ENCODE measurements at regions not wholly inside any gene's neighbourhood (a gene's known extent, or its start where the extent isn't known, plus 50 kb on each side); places are given as distances from the start of the nearest gene placed in this dataset.
"Not testable (repeated sequence)": the region's sequence is repeated elsewhere in the genome, so short reads cannot be mapped to it uniquely, and the experiment has no call there.

DNA sequence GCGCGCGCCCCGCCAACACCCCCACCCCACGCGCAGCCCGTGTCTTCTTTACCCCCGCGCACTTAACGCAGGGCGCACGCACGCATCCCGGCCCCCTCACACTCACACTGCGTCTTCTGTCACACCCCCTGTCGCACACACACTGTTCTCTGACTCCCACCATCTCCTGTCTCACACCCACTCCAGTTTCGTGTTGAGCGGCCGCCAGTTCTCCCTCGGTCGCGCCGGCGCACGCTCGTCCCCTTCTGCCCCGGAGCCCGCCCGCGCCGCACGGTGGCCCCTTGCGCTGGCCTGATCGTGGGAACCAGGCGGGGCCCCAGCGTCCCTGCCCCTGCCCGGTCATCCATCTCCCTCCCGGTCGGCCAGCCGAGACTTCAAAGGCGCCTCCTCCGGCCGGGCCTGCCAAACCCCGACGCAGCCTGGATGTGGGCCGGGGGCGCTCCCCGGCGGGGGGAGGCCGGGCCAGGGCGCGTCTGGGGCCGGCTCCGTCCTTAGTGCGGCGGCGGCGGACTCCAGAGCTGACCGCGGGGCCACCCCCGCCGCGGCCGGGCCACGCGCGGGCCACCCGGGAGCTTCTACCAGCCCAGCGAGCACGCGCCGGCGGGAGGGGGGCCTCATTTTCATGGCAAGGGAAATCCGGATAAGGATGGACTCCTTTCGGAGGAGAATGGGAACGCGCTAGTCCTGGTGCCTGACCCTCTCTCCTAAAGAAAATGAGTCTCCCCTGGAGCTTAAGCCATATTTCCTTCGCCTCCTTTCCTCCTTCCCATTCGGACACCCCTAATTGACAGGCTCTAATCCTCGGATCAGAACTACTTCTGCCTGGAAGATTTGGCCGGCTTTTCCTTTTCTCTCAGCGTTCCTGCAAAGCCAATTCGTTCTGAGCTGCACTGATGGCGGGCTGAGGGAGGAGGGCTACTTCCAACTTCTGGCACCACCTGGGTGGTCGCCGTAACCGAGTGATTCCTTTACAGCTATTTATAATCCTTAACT, 82.0 kb upstream of the HMGA2 start:
- DNase-seq: no peak

DNA sequence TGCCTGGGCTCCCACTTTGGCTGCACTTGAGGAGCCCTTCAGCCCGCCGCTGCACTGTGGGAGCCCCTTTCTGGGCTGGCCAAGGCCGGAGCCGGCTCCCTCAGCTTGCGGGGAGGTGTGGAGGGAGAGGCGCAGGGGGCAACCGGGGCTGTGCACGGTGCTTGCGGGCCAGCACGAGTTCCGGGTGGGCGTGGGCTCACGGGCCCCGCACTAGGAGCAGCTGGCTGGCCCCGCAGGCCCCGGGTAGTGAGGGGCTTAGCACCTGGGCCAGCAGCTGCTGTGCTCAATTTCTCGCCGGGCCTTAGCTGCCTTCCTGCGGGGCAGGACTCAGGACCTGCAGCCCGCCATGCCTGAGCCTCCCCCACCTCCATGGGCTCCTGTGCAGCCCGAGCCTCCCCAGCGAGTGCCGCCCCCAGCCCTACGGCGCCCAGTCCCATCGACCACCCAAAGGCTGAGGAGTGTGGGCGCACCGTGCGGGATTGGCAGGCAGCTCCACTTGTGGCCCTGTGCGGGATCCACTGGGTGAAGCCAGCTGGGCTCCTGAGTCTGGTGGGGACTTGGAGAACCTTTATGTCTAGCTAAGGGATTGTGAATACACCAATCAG, 79.9 kb upstream of the HMGA2 start:
- not testable (repeated sequence) for DNase-seq

DNA sequence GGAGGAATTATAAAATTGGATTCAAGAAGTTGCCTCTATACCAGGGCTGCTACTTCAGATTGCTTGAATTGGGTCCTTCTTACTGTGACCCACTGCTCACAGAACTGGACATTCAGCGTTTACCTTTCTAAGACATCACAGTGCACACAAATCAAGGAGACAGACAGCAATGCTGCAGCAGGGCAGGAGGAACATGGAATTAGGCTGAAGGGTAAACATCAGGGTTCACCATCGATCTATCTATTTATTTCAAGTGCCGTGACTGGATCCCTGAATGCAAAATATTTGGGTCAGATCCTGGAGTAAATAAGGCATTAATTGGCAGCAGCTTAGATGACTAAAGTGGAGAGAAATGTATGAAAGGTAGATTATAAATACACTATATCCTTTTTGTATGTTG, 76.9 kb upstream of the HMGA2 start:
- DNase-seq: no peak

DNA sequence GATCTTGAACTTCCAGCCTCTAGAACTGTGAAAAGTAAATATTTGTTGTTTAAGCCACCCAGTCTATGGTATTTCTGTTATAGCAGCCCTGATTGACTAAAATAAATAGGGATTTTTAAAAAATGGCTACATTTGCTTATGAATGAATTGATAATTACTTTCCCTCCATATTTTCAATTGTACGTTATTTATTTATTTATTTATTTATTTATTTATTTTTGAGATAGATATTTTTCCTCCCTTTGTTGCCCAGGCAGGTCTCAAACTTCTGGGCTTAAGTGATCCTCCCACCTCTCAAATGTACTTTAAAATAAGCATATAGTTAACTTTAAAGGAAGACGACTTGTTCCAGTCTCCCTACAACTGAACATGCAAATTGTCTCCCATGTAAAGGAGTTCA, 76.0 kb upstream of the HMGA2 start:
- no peak for DNase-seq

DNA sequence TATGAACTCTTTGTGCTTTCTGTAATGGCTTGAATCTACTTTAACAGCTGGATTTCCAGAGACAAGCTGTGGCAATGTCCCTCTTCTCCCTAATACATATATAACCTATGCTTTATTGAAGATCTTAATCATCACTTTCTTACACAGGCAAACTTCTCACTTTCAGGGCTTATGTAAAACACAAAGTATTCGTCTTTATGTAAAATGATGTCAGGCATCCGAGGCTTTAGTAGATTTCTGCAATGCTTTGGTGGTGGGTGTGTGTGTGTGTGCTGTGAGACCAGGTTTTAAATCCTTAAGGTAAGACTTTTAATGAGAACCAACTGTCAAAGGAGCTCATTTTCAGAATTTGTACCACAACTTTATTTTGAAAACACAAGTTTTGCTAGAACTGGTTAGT, 70.0 kb upstream of the HMGA2 start:
- DNase-seq: no peak

- DNase-seq: no peak
Observed at GRCh38 chr12:65754744-65755595, 69.3 kb upstream of the HMGA2 start.

DNA sequence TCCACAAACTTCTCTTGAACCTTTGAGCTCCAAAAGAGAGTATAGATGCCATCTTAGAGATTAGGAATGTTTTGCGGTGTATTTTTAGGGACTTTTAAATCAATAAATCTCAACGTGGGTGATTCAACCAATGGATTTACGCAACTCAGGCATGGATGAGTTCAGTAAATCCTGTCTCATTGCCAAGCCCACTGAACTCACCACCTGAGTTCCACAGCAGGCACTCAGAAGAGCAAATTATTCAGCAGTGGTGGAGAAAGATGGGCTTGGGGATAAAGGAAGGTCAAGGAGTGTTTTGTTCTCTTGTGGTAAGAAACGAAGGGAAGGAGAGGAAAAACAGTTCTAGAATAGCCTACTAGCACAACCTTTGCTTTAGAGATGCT, 68.7 kb upstream of the HMGA2 start:
- no peak for DNase-seq

GRCh38 chr12:65756267-65756666, 68.0 kb upstream of the HMGA2 start:
- DNase-seq: no peak

GRCh38 chr12:65756956-65757511, 67.2 kb upstream of the HMGA2 start:
- DNase-seq: no peak

DNA sequence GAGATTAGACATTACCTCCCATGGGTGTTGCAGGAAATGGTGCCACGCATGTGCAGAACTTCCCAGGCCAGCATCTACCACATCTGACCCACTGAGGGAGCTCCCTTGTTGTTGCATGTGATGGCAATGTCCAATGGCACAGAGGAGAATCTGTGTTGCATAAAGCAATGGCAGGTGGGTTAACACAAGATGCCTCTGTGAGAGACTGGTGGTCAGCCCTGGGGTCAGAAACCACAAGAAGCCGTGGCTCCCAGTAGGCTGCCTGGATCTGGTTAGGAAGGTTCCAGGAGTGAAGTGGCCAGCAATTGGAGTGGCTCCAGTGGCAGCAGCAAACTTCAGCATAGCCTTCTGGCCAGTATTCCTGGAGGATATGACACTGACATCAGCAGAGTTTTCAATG, 65.9 kb upstream of the HMGA2 start:
- DNase-seq: no peak

DNA sequence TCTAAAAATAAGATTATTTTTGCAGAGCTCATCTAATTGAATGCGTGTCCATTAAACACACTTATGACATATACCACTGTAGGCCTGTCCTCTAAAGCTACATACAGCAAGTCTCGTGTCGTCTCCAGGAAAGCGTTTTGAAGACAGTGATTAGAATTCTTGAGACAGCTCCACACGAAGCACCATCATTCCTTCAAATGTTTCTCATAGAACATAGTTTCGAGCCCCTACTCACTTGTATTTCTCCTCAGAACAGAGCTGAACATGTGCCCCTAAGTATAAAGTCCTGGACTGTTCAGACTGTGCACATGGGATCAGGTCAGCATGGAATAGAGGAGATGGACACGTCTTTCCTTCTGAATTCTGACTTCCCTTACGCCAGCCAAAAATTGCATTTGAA, 64.5 kb upstream of the HMGA2 start:
- DNase-seq: no peak

DNA sequence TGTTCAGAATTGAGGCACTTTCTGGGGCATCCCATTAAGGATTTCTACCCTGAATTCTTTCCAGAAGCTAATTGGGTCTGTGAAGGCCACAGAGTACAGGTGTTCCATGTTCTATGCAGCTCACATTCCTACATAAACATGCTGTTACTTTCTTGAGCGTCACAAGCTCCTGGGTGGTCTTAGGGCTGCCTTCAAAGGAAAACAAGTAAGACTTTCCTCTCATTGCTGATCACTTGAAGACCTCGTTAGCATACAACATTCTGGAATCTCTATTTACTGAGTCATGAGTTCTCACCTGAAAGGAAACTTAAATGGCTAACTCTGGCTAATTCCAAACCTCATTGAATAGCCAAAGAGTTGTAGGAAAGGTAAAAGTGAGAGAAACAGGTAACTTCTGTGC, 63.0 kb upstream of the HMGA2 start:
- no peak for DNase-seq

- DNase-seq: no peak
Observed at GRCh38 chr12:65764325-65764724, 60.0 kb upstream of the HMGA2 start.

DNA sequence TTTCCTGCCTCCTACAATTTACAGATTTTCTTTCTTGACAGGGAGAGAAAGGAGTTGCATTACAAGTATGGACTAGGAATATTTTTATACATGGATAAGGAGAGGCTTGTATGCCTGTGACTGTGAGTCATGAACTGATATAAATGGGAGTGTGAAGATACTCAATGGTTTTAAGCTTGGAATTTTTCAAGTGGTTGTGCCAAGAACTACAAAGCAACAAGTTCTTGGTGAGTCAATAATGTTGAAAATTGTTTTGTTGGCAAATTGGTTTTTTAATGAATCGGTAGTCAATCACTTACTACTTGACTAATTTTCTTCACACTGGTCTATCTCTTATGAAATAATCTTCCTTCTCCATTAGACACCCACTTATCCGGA, 58.9 kb upstream of the HMGA2 start:
- DNase-seq: no peak

GRCh38 chr12:65769880-65770279, 54.4 kb upstream of the HMGA2 start:
- no peak for DNase-seq
